ENCODE measurements at regions not wholly inside any gene's neighbourhood (a gene's known extent, or its start where the extent isn't known, plus 50 kb on each side); places are given as distances from the start of the nearest gene placed in this dataset.

GRCh38 chr5:108521841-108522506 is 140.1 kb upstream of the FBXL17 start:
- Histone ChIP-seq H3K36me3 (ENCODE audit: control insufficient read depth in 2 of 2, insufficient read depth in 2 of 2, low read length in 1 of 2) (no peaks in the 10 kb centered on the region), H3K9ac (ENCODE audit: control insufficient read depth, insufficient read depth, low read length) (no peak overlapping the region), H3K79me2 (ENCODE audit: control insufficient read depth, insufficient read depth, low read length) (no peaks in the 10 kb centered on the region), H2AFZ (ENCODE audit: control insufficient read depth, low read depth, low read length) (peak overlapping the region; percentile 1; the same call in 1 of the 2 replicates), H3K27me3 (replicated peaks in 1 of 2; ENCODE audit: control insufficient read depth in 2 of 2, insufficient read depth in 2 of 2, low read length in 1 of 2) (no peaks in the 10 kb centered on the region), H3K4me3 (no peak overlapping the region), H4K20me1 (ENCODE audit: control insufficient read depth, insufficient read depth) (no peaks in the 10 kb centered on the region), H3K4me1 (ENCODE audit: control insufficient read depth, insufficient read depth, low read length) (peaks cover 14% of the 10 kb centered on the region), H3K9me3 (replicated peaks; ENCODE audit: control insufficient read depth, insufficient read depth, low read length) (peaks cover 4% of the 10 kb centered on the region; the same call in 2 of the 3 replicates), H3K4me2 (ENCODE audit: control insufficient read depth, insufficient read depth) (no peak overlapping the region; the same call in 1 of the 2 replicates), H3K27ac (ENCODE audit: control insufficient read depth, insufficient read depth) (peak overlapping the region; percentile 54)
- RAD21 ChIA-PET (ENCODE audit: unreplicated experiment) = interaction anchor here (0.8 kb wide), 1 partner anchor 889 kb away, joined by 3 read pairs; no protein-coding TSS in a partner anchor
- ATAC-seq (peak; percentile 88), DNase-seq (ENCODE audit: low read depth, low spot score) (peak; percentile 57), FAIRE-seq (peak; percentile 87)
- SMC1A ChIA-PET (ENCODE audit: uncharacterized antibody, unreplicated experiment) = interaction anchor here (0.8 to 1.0 kb wide), 3 partner anchors 57 to 1166 kb away, joined by 3 to 5 read pairs (median 3); no protein-coding TSS in a partner anchor
- POLR2A ChIA-PET = no interaction called here
- in situ Hi-C loops (cut with MboI) (no loop called here), intact Hi-C loops (cut with micrococcal nuclease; ENCODE audit: unreplicated experiment) (loop anchor here (1.0 to 5.0 kb wide), 8 partner anchors 120 to 957 kb away; partner anchors contain the start of gene FBXL17)
- TF ChIP-seq IRF4 (IDR thresholded peaks at IDR 0.05; ENCODE audit: low read depth, low read length) (no peak), EGR1 (IDR thresholded peaks at IDR 0.05; ENCODE audit: borderline replicate concordance in 1 of 2, low read depth in 2 of 2, low read length in 2 of 2) (no peak), RAD21 (IDR thresholded peaks at IDR 0.05; ENCODE audit: insufficient read depth, low read depth, low read length) (peak; percentile 83), ELK1 (IDR thresholded peaks at IDR 0.05; ENCODE audit: low read depth, low read length) (no peak), HCFC1 (IDR thresholded peaks at IDR 0.05; ENCODE audit: low read length) (no peak), CTCF (IDR thresholded peaks at IDR 0.05 in 2 of 3, conservative IDR thresholded peaks at IDR 0.05 in 1 of 3; ENCODE audit: control insufficient read depth in 2 of 3, extremely low read depth in 1 of 3, insufficient read depth in 1 of 3, low read depth in 3 of 3, low read length in 3 of 3) (peak; percentile 54 to 70 (median 69); a peak in 5 of 6 replicates), POU2F2 (IDR thresholded peaks at IDR 0.05; ENCODE audit: borderline replicate concordance, low read depth, low read length) (0 out of 3 replicates have a peak, but pooled peaks have one; percentile 20), RELB (IDR thresholded peaks at IDR 0.05; ENCODE audit: low read depth) (no peak), CHD4 (IDR thresholded peaks at IDR 0.05) (no peak), ZNF217 (IDR thresholded peaks at IDR 0.05) (0 out of 2 replicates have a peak, but pooled peaks have one; percentile 8), SMC3 (IDR thresholded peaks at IDR 0.05; ENCODE audit: borderline replicate concordance, low read length) (peak; percentile 53; the same call in 1 of the 2 replicates), RB1 (IDR thresholded peaks at IDR 0.05; ENCODE audit: borderline replicate concordance) (no peak), RBBP5 (conservative IDR thresholded peaks at IDR 0.05) (no peak)
- WGBS (ENCODE audit: insufficient coverage, insufficient replicate concordance, low lambda C conversion rate, missing lambda C conversion rate) = 9% methylated on average over 4 of the region's 4 CpGs
- CTCF ChIA-PET = interaction anchor here (0.6 to 1.1 kb wide), 6 partner anchors 25 to 515 kb away, joined by 3 to 5 read pairs (median 4); no protein-coding TSS in a partner anchor
- BruUV-seq (replicated peaks) = no TSS peak

All from GM12878 (cell line).